ENCODE measurements at regions not wholly inside any gene's neighbourhood (a gene's known extent, or its start where the extent isn't known, plus 50 kb on each side); places are given as distances from the start of the nearest gene placed in this dataset.

- dilution Hi-C loops (cut with HindIII; ENCODE audit: low sequenced_read_pairs, unreplicated experiment), result no loop called here
- no peaks in the 10 kb centered on the region for H3K36me3 ChIP-seq (ENCODE audit: control insufficient read depth, insufficient read depth, low read length)
- no peak overlapping the region for H4K91ac ChIP-seq (ENCODE audit: insufficient read depth, low read depth, low read length)
- no TSS peak for BruUV-seq (replicated peaks)
- H3K14ac ChIP-seq (replicated peaks; ENCODE audit: low read depth, low read length), result no peak overlapping the region
- H2AK9ac ChIP-seq (replicated peaks; ENCODE audit: low read depth, low read length, poor library complexity), result no peak overlapping the region
- CTCF ChIA-PET, result no interaction called here
- intact Hi-C loops (cut with micrococcal nuclease), result no loop called here
- H3K27ac ChIP-seq (ENCODE audit: insufficient read depth, low read length), result no peak overlapping the region
- H2BK120ac ChIP-seq (ENCODE audit: low read depth, low read length), result no peak overlapping the region
- H4K8ac ChIP-seq (ENCODE audit: low read depth in 2 of 2, low read length in 2 of 2), result no peak overlapping the region
- peaks cover 39% of the 10 kb centered on the region for H3K9me3 ChIP-seq (ENCODE audit: control insufficient read depth, insufficient read depth, low read length)
- no peak overlapping the region for H2AK5ac ChIP-seq (ENCODE audit: low read depth, low read length)
- no peak overlapping the region for H2BK20ac ChIP-seq (ENCODE audit: low read depth, low read length)
- H3K9me1 ChIP-seq (ENCODE audit: insufficient read depth, low read length), result no peaks in the 10 kb centered on the region
- WGBS, 2 experiments (ENCODE audit: extremely low coverage in 2 of 2, insufficient read length in 1 of 2), result 36% methylated on average over 2 of the region's 8 CpGs; no CpG with 5 or more reads in 1 of the 2 experiments
- H3K56ac ChIP-seq (ENCODE audit: extremely low read depth, insufficient read depth, low read length), result no peak overlapping the region
- no peak overlapping the region for H4K5ac ChIP-seq (ENCODE audit: low read depth, low read length)
- H4K20me1 ChIP-seq (ENCODE audit: insufficient read depth, low read length), result no peaks in the 10 kb centered on the region
- H3K4me1 ChIP-seq (ENCODE audit: control insufficient read depth, insufficient read depth, low read length), result no peaks in the 10 kb centered on the region
- H3K23ac ChIP-seq (ENCODE audit: low read depth, low read length), result no peak overlapping the region
- H3K4me3 ChIP-seq (ENCODE audit: insufficient read depth, low read depth, low read length), result no peak overlapping the region
- TF ChIP-seq MXI1 (IDR thresholded peaks at IDR 0.05; ENCODE audit: borderline replicate concordance, low read depth, low read length) (no peak), RAD21 (IDR thresholded peaks at IDR 0.05; ENCODE audit: low read length) (no peak), NFE2L2 (IDR thresholded peaks at IDR 0.05; ENCODE audit: low read depth, low read length) (no peak), CHD1 (IDR thresholded peaks at IDR 0.05; ENCODE audit: low read depth, low read length) (no peak), CTCF (conservative IDR thresholded peaks at IDR 0.05; ENCODE audit: low read depth, low read length) (no peak), MAFK (IDR thresholded peaks at IDR 0.05; ENCODE audit: low read depth, low read length) (no peak), MAZ (IDR thresholded peaks at IDR 0.05; ENCODE audit: borderline replicate concordance, low read depth, low read length) (no peak), POLR2A (IDR thresholded peaks at IDR 0.05; ENCODE audit: low read depth, low read length) (no peak), FOS (IDR thresholded peaks at IDR 0.05; ENCODE audit: low read depth, low read length) (no peak), CEBPB (IDR thresholded peaks at IDR 0.05; ENCODE audit: low read depth, low read length) (no peak), BHLHE40 (IDR thresholded peaks at IDR 0.05; ENCODE audit: low read depth, low read length) (no peak), RCOR1 (IDR thresholded peaks at IDR 0.05; ENCODE audit: insufficient replicate concordance, low read length) (no peak), RFX5 (IDR thresholded peaks at IDR 0.05; ENCODE audit: low read depth, low read length) (no peak), SMC3 (IDR thresholded peaks at IDR 0.05; ENCODE audit: low read depth, low read length) (no peak), USF2 (IDR thresholded peaks at IDR 0.05; ENCODE audit: low read depth, low read length) (no peak)
- DNase-seq (no peak), ATAC-seq (ENCODE audit: low read depth) (no peak)
- H2BK15ac ChIP-seq (ENCODE audit: low read depth, low read length), result no peak overlapping the region
- POLR2A ChIA-PET (ENCODE audit: unreplicated experiment), result no interaction called here
- H3K4me2 ChIP-seq (ENCODE audit: low read depth, low read length), result no peak overlapping the region
- in situ Hi-C loops (cut with MboI; ENCODE audit: low sequenced_read_pairs), result no loop called here
- H3K27me3 ChIP-seq (ENCODE audit: control insufficient read depth, insufficient read depth, low read length), result no peaks in the 10 kb centered on the region
- no peak overlapping the region for H2AFZ ChIP-seq (replicated peaks; ENCODE audit: low read length, poor library complexity)
- H2BK5ac ChIP-seq (ENCODE audit: low read depth, low read length, poor library complexity, severe bottlenecking), result no peak overlapping the region
- no peaks in the 10 kb centered on the region for H3K79me1 ChIP-seq (ENCODE audit: low read depth in 1 of 2, low read length in 2 of 2)
- H3K9ac ChIP-seq (ENCODE audit: low read depth, low read length), result no peak overlapping the region
- no peak overlapping the region for H3K18ac ChIP-seq (ENCODE audit: low read depth, low read length)
- no peak overlapping the region for H3K4ac ChIP-seq (ENCODE audit: low read depth, low read length)
Observed at GRCh38 chr2:16393500-16394071, 272.0 kb downstream of the CYRIA start.

Measured in IMR-90 (cell line).